HL-60 (cell line): ENCODE measurements at regions not wholly inside any gene's neighbourhood (a gene's known extent, or its start where the extent isn't known, plus 50 kb on each side); places are given as distances from the start of the nearest gene placed in this dataset.

Experiments used
- DNase-seq, 2 experiments: peaks; one replicate each; pipeline ENCODE4 v3.0.0-alpha.2; 2010 to 2020; ENCODE audit warnings: low read depth in 1 of 2, low spot score in 1 of 2
- H3K27ac ChIP-seq: fragments of 250-450 bp; sonication (Bioruptor Pico); replicated peaks from 2 replicates; pipeline ENCODE4 v1.5.1; 2020; ENCODE audit warnings: mild to moderate bottlenecking, moderate library complexity
- H3K27me3 ChIP-seq: fragments of 250-450 bp; sonication (Bioruptor Pico); 2 replicates; pipeline ENCODE4 v1.5.1; 2021; ENCODE audit warnings: mild to moderate bottlenecking, moderate library complexity; ENCODE audit not compliant: insufficient read depth, poor library complexity, severe bottlenecking
- H3K4me3 ChIP-seq: replicated peaks from 2 replicates; pipeline ENCODE4 v1.5.1; 2011; ENCODE audit warnings: mild to moderate bottlenecking, control low read depth, low read length; ENCODE audit not compliant: insufficient read depth
- CTCF ChIP-seq: IDR thresholded peaks from one replicate; pipeline ENCODE4 v1.5.1; 2011; ENCODE audit warnings: low read length, control low read depth, inconsistent platforms; ENCODE audit not compliant: insufficient read depth
- GABPA ChIP-seq: IDR thresholded peaks from 2 replicates; pipeline ENCODE4 v1.6.1; 2012; ENCODE audit warnings: low read depth
- POLR2AphosphoS5 ChIP-seq: IDR thresholded peaks from 2 replicates; pipeline ENCODE4 v1.6.1; 2012; ENCODE audit warnings: low read depth
- REST ChIP-seq: IDR thresholded peaks from 2 replicates; pipeline ENCODE4 v1.6.1; 2012; ENCODE audit warnings: low read depth; ENCODE audit not compliant: insufficient replicate concordance
- SPI1 ChIP-seq: IDR thresholded peaks from 2 replicates; pipeline ENCODE4 v1.6.1; 2012; ENCODE audit warnings: low read depth, mild to moderate bottlenecking, borderline replicate concordance

GRCh38 chr6:105791179-105791578 lies 295.0 kb upstream of the PRDM1 start:
- Histone ChIP-seq H3K27me3 (no peaks in the 10 kb centered on the region), H3K4me3 (no peak overlapping the region), H3K27ac (peak overlapping the region; percentile 18; the same call in 1 of the 2 replicates)
- TF ChIP-seq POLR2AphosphoS5 (no peak), GABPA (no peak), SPI1 (no peak), CTCF (no peak), REST (no peak)
- DNase-seq: no peak

GRCh38 chr6:105790635-105791034 lies 295.5 kb upstream of the PRDM1 start:
- H3K27me3 ChIP-seq: no peaks in the 10 kb centered on the region

GRCh38 chr6:105789935-105790334 lies 296.2 kb upstream of the PRDM1 start:
- Histone ChIP-seq H3K27me3 (no peaks in the 10 kb centered on the region), H3K27ac (no peak overlapping the region), H3K4me3 (no peak overlapping the region)
- DNase-seq: no peak
- TF ChIP-seq GABPA: no peak
- no peak for TF ChIP-seq POLR2AphosphoS5
- no peak for TF ChIP-seq REST
- no peak for TF ChIP-seq CTCF
- no peak for TF ChIP-seq SPI1

More at GRCh38 chr6:105790635-105791034, 295.5 kb upstream of the PRDM1 start:
- DNase-seq: no peak
- Histone ChIP-seq H3K4me3 (no peak overlapping the region), H3K27ac (no peak overlapping the region)
- TF ChIP-seq REST: no peak
- TF ChIP-seq POLR2AphosphoS5: no peak
- TF ChIP-seq CTCF: no peak
- TF ChIP-seq GABPA: no peak
- no peak for TF ChIP-seq SPI1
